Suprapubic skin (tissue), 4 donors: ENCODE measurements at regions not wholly inside any gene's neighbourhood (a gene's known extent, or its start where the extent isn't known, plus 50 kb on each side); places are given as distances from the start of the nearest gene placed in this dataset.

ENCODE experiments used
- EP300 ChIP-seq: sonication (generic); formaldehyde crosslinking; IDR thresholded peaks from one replicate; pipeline ENCODE4 v1.6.1; 2017; ENCODE audit warnings: antibody characterized with exemption
- POLR2A ChIP-seq, 2 donors: fragments of 450-650 bp; IDR thresholded peaks; one replicate each; pipeline ENCODE4 v1.6.1; 2017; ENCODE audit warnings: antibody characterized with exemption in 2 of 2, mild to moderate bottlenecking in 2 of 2, moderate library complexity in 2 of 2
- POLR2AphosphoS5 ChIP-seq, 3 donors: sonication (generic); formaldehyde crosslinking; IDR thresholded peaks; one replicate each; pipeline ENCODE4 v1.6.1; 2017; ENCODE audit warnings: antibody characterized with exemption in 3 of 3
- TF ChIP-seq, protein P1 (sequence below), 2 donors: fragments of 200-600 bp in 1 of 2; fragments of 450-650 bp in 1 of 2; sonication (generic) in 1 of 2; IDR thresholded peaks; one replicate each; pipeline ENCODE4 v1.5.1; 2016 to 2019; ENCODE audit warnings: antibody characterized with exemption in 2 of 2, mild to moderate bottlenecking in 1 of 2, moderate library complexity in 1 of 2

DNA sequence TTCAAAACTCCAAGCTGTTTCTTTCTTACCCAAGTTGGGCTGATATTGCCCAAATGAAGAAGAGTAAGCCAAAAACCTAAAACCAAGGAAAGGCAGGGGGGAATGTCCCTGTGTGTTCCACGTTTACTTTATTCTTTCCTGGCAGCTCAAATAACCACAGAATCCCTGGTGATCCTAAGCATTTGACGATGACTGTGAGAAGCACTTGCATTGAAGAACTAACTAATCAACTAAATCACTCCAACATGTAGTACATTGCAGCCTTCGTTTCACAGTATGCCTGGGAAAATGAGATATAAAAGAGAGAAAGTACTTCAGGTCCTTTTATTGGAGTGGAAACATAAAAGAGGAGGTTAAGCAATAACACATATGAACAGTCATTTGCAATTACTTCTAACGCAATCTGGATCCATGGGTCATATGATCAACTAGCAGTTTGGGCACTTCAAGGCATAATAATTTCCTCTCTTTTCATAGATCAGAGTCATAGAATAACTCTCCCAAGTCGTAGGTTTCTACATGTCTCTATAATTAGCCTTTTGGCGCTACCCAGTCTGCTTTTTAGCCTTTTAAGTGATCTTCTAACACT is 338.4 kb downstream of the TMEM167A start:
- TF ChIP-seq POLR2A (IDR thresholded peaks at IDR 0.05) (no peak), EP300 (no peak), POLR2AphosphoS5 (IDR thresholded peaks at IDR 0.05) (no peak)
- TF ChIP-seq, protein P1, sequence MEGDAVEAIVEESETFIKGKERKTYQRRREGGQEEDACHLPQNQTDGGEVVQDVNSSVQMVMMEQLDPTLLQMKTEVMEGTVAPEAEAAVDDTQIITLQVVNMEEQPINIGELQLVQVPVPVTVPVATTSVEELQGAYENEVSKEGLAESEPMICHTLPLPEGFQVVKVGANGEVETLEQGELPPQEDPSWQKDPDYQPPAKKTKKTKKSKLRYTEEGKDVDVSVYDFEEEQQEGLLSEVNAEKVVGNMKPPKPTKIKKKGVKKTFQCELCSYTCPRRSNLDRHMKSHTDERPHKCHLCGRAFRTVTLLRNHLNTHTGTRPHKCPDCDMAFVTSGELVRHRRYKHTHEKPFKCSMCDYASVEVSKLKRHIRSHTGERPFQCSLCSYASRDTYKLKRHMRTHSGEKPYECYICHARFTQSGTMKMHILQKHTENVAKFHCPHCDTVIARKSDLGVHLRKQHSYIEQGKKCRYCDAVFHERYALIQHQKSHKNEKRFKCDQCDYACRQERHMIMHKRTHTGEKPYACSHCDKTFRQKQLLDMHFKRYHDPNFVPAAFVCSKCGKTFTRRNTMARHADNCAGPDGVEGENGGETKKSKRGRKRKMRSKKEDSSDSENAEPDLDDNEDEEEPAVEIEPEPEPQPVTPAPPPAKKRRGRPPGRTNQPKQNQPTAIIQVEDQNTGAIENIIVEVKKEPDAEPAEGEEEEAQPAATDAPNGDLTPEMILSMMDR (IDR thresholded peaks at IDR 0.05): no peak
